ENCODE measurements at regions not wholly inside any gene's neighbourhood (a gene's known extent, or its start where the extent isn't known, plus 50 kb on each side); places are given as distances from the start of the nearest gene placed in this dataset.
"Not testable (repeated sequence)": the region's sequence is repeated elsewhere in the genome, so short reads cannot be mapped to it uniquely, and the experiment has no call there.

- no peak for DNase-seq
Observed at GRCh38 chr7:92968502-92968901, 132.1 kb upstream of the CDK6 start.

DNA sequence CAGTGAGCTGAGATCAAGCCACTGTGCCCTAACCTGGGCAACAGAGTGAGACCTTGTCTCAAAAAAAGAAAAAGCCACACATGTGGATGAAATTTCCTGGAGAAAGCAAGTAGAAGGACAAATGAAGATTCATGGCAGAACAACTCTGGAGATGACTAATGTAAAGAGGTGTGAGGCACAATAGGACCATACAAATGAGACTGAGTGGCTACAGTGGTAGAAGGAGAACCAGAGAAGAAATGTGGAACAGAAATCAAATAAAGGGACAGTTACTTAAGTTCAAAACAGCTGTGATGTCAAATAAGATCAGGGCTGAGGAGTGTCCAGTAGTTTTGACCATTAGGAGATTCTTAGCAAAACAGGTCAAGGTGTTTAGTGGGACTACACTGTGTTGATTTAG is 130.9 kb upstream of the CDK6 start:
- DNase-seq, result no peak

- DNase-seq, result no peak
Observed at GRCh38 chr7:92964141-92964540, 127.8 kb upstream of the CDK6 start.

GRCh38 chr7:92963566-92963965 is 127.2 kb upstream of the CDK6 start:
- no peak for DNase-seq

- no peak for DNase-seq
Observed at GRCh38 chr7:92961961-92962360, 125.6 kb upstream of the CDK6 start.

- no peak for DNase-seq
Observed at GRCh38 chr7:92956575-92956974, 120.2 kb upstream of the CDK6 start.

GRCh38 chr7:92955081-92955480 is 118.7 kb upstream of the CDK6 start:
- no peak for DNase-seq

GRCh38 chr7:92953657-92954056 is 117.3 kb upstream of the CDK6 start:
- DNase-seq, result no peak

GRCh38 chr7:92949748-92950147 is 113.4 kb upstream of the CDK6 start:
- no peak for DNase-seq

DNA sequence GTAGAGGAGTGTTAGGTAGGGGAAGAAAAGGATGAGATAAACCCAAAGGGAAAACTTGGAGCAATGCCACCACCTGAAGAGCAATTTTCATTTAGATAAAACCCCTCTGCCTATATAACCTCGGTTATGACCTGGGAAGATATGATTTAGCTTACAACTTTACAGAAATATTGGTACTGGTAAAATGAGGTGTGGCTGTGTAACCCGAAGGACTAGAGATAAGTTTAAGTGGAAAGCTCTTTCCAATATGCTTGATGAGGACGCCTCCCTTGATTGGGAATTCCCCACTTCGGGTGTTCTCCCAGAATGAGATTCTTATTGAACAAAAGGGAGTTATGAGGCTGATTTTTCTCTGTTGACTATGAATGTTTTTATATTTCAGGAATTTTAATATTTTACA is 109.5 kb upstream of the CDK6 start:
- no peak for DNase-seq

GRCh38 chr7:92944633-92945032 is 108.3 kb upstream of the CDK6 start:
- DNase-seq, result no peak

GRCh38 chr7:92942706-92943105 is 106.3 kb upstream of the CDK6 start:
- not testable (repeated sequence) for DNase-seq

- DNase-seq, result no peak
Observed at GRCh38 chr7:92939666-92940360, 103.4 kb upstream of the CDK6 start.

- no peak for DNase-seq
Observed at GRCh38 chr7:92934096-92934495, 97.7 kb upstream of the CDK6 start.

DNA sequence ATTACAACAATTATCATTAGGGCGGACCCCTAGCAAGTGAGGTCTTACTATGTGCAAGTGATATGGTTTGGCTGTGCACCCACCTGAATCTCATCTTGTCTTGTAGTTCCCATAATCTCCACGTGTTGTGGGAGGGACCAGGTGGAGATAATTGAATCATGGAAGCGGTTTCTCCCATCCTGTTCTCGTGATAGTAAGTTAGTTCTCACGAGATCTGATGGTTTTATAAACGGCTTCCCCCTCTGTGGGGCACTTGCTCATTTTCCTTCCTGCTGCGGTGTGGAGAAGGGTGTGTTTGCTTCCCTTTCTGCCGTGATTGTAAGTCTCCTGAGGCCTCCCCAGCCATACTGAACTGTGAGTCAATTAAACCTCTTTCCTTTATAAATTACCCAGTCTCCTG is 96.1 kb upstream of the CDK6 start:
- no peak for DNase-seq

DNA sequence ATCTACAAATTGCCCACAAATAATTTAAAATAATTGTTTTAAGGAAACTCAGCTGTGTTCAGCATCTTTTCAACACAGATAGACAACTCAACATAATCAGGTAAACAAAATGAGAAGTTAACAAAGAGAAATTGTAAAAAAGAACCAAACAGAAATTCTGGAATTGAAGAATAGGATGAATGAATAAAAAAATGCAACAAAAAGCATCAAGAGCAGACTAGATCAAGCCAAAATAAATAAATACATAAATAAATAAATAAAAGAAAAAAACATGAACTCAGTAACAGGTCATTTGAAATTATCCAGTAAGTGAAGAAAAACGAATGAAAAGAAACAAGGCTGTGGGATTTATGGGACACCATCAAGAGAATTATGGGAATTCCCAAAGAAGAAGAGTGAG is 94.0 kb upstream of the CDK6 start:
- no peak for DNase-seq

DNA sequence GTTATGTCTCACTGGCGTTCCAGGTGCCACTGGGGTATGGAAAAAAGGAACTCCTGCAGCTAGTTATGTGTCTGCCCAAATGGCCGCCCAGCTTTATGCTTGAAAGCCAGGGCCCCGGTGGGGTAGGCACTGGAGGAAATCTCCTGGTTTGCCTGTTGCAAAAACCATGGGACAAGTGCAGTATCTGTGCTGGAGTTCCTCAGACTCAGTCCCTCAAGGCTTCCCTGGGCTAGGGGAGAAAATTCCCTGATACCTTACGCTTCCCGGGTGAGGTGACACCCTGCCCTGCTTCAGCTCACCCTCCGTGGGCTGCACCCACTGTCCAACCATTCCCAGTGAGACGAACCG is 90.3 kb upstream of the CDK6 start:
- DNase-seq, result no peak

- DNase-seq, result no peak
Observed at GRCh38 chr7:92925876-92926696, 89.7 kb upstream of the CDK6 start.

- DNase-seq, result no peak
Observed at GRCh38 chr7:92924800-92925199, 88.4 kb upstream of the CDK6 start.

DNA sequence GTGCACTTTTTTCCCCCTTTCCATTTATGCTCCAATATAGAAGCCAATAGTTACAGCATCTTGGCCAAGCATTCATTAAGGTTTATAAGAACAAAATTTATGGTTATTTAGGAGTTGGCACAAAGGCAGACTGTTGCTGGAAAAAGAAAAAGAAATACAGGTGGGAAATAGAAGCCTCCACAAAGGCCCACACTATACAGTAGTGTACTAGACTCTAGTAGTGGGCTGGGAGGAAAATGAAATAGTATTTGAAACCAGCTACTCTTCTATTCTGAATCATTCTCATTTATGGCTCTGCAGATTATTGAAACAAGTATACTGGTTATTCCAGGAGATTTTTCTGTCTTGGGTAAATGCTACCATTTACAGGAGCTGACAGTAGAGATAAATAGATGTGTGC is 80.9 kb upstream of the CDK6 start:
- DNase-seq, result no peak

DNA sequence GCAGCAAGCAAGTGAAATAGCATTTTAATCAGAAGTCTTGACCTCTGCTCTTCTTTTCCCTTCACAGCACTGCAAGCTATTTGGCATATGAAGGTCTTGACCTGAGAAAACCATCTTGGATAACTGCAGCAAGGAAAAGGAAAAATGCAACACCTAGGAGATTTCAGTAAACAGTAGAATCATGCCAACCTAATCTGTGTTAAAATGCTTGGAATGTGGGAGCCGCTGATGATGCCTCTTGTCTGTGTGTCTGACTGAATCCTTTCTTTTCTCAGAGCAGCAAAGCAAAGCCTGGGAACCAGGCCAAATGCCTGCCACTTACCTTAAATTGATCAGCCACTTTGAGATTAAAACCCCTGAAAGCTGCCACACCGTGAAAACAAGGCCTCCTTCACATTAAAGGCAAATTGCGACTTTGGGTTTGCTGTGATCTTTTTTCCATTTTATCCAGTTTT is 80.4 kb upstream of the CDK6 start:
- DNase-seq, result no peak

DNA sequence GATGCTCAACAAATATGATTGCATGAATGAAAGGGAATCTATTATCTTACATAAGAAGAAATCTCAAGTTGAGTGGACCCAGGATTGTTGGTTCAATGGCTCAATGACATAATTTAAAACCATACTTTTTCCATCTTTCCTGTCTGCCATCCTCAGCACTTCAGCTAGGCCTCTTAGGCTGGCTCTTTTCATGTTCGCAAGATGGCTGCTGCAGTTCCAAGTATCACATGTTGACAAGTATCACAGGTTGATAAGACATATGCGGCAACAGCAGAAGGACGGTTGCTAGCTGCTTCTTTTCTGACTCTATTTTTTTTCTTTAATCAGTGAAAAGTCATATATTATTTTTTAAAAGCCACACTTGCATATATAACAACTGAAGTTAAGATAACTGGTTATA is 79.0 kb upstream of the CDK6 start:
- DNase-seq, result no peak

DNA sequence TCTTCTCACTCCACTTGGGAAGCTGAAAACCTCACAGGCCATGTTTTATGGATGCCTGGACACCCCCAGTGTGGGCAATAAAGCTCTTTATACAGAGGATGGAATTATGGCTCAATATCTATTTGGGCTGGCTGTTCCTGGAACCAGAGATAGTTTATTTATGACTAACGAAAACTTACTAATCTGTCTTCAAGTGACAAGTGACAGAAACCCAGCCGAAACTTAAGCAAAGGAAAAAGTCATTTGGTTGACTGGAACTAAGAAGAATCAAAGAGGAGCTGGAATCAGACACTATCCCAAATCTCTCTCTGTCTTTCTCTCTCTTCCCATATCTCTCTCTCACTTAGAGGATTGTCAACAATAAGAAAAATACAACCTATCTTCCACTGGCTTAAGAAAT is 78.3 kb upstream of the CDK6 start:
- DNase-seq, result no peak

DNA sequence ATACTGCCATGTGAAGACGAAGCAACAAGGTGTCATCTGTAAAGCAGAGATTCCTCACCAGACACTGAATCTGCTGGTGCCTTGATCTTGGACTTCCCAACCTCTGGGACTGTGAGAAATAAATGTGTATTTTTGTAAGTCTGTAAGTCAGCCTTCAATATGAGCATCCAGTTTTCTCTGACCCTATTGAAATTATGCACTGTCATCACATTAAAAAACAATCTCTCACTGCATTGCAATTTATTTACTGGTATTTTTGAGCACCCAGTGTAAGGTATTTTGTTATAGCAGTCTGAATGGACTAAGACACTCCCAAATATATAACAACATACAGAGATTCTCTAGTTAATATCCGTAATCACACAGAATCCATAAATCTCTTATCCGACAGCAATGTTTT is 77.5 kb upstream of the CDK6 start:
- no peak for DNase-seq

DNA sequence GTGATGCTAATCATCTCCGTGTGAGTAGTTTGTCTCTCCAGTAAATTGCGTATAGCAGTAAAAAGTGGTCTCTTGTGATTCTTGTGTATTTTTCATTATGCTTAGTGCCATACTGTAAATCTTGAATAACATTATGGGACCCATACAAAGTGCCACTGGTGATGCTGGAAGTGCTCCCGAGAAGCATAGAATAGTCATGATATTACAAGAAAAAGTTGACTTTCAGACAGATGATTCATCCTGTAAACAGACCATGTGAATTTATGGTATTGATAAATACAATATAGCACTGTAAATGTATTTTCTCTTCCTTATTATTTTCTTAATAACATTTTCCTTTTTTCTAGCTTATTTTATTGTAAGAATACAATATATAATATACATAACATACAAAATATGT is 74.6 kb upstream of the CDK6 start:
- no peak for DNase-seq
